ENCODE measurements at regions not wholly inside any gene's neighbourhood (a gene's known extent, or its start where the extent isn't known, plus 50 kb on each side); places are given as distances from the start of the nearest gene placed in this dataset.

GRCh38 chr12:13801543-13801942 is 179.9 kb downstream of the GRIN2B start:
- TF ChIP-seq, protein P1, sequence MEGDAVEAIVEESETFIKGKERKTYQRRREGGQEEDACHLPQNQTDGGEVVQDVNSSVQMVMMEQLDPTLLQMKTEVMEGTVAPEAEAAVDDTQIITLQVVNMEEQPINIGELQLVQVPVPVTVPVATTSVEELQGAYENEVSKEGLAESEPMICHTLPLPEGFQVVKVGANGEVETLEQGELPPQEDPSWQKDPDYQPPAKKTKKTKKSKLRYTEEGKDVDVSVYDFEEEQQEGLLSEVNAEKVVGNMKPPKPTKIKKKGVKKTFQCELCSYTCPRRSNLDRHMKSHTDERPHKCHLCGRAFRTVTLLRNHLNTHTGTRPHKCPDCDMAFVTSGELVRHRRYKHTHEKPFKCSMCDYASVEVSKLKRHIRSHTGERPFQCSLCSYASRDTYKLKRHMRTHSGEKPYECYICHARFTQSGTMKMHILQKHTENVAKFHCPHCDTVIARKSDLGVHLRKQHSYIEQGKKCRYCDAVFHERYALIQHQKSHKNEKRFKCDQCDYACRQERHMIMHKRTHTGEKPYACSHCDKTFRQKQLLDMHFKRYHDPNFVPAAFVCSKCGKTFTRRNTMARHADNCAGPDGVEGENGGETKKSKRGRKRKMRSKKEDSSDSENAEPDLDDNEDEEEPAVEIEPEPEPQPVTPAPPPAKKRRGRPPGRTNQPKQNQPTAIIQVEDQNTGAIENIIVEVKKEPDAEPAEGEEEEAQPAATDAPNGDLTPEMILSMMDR (IDR thresholded peaks at IDR 0.05), result no peak
- H3K27me3 ChIP-seq, result peaks cover 0 to 11% (median 0%) of the 10 kb centered on the region in 7 donors
- WGBS, 2 donors, result 64 to 74% methylated on average over 3 of the region's 3 CpGs
- H3K9me3 ChIP-seq, result no peaks in the 10 kb centered on the region
- H3K4me1 ChIP-seq, result no peaks in the 10 kb centered on the region
- H3K4me3 ChIP-seq, result no peak overlapping the region
- H3K27ac ChIP-seq, result no peak overlapping the region
- H3K36me3 ChIP-seq, result no peaks in the 10 kb centered on the region
- intact Hi-C loops (cut with DNase I), result no loop called here
- no peak for DNase-seq
- no peak for ATAC-seq

GRCh38 chr12:13799574-13799973 is 181.8 kb downstream of the GRIN2B start:
- intact Hi-C loops (cut with DNase I), result no loop called here
- H3K27ac ChIP-seq, result no peak overlapping the region
- no peaks in the 10 kb centered on the region for H3K4me1 ChIP-seq
- ATAC-seq (no peak), DNase-seq (no peak)
- no peaks in the 10 kb centered on the region for H3K9me3 ChIP-seq
- H3K27me3 ChIP-seq, result no peaks in the 10 kb centered on the region
- H3K4me3 ChIP-seq, result no peak overlapping the region
- WGBS, 2 donors, result 33 to 34% methylated on average over 3 of the region's 3 CpGs
- H3K36me3 ChIP-seq, result no peaks in the 10 kb centered on the region
- TF ChIP-seq, protein P1 (IDR thresholded peaks at IDR 0.05), result no peak

- Histone ChIP-seq H3K9me3 (no peaks in the 10 kb centered on the region), H3K4me1 (no peaks in the 10 kb centered on the region), H3K36me3 (no peaks in the 10 kb centered on the region), H3K4me3 (no peak overlapping the region), H3K27ac (no peak overlapping the region), H3K27me3 (no peaks in the 10 kb centered on the region)
- ATAC-seq, result no peak
- TF ChIP-seq, protein P1 (IDR thresholded peaks at IDR 0.05), result no peak
- no peak for DNase-seq
- intact Hi-C loops (cut with DNase I), result no loop called here
These were observed 183.2 kb downstream of the GRIN2B start for GRCh38 chr12:13798162-13798561.

DNA sequence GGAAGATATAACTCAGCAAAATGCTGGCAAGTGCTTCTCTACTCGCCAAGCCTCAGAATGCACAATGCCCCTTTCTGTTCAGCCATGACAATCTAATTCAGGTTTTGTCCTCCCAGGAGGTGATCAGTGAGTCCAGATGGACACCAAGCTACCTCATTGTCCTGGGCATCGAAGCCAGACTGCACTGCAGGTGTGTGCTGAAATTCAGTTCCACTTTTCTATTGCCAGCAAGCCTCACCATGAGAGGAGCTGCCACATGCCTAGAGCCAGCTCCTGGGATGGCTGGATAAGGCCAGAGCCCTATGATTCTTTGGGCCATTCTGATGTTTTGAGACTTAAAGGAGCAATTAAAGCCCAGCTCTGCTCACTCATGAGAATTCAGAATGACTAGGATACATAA is 186.7 kb downstream of the GRIN2B start:
- no peak for ATAC-seq
- Histone ChIP-seq H3K27ac (no peak overlapping the region), H3K4me1 (no peaks in the 10 kb centered on the region), H3K4me3 (no peak overlapping the region), H3K9me3 (no peaks in the 10 kb centered on the region), H3K36me3 (no peaks in the 10 kb centered on the region), H3K27me3 (no peaks in the 10 kb centered on the region)
- intact Hi-C loops (cut with DNase I), result no loop called here
- 80 to 85% methylated on average over 2 of the region's 2 CpGs for WGBS, 2 donors
- no peak for DNase-seq
- TF ChIP-seq, protein P1 (IDR thresholded peaks at IDR 0.05), result no peak

GRCh38 chr12:13790317-13790716 is 191.1 kb downstream of the GRIN2B start:
- Histone ChIP-seq H3K36me3 (no peaks in the 10 kb centered on the region), H3K4me3 (no peak overlapping the region), H3K27ac (no peak overlapping the region), H3K27me3 (peaks cover 0 to 4% (median 0%) of the 10 kb centered on the region in 7 donors), H3K4me1 (no peaks in the 10 kb centered on the region), H3K9me3 (no peaks in the 10 kb centered on the region)
- ATAC-seq (no peak), DNase-seq (no peak)
- 76% methylated on average over 1 of the region's 1 CpG for WGBS, 2 donors
- TF ChIP-seq, protein P1 (IDR thresholded peaks at IDR 0.05), result no peak
- intact Hi-C loops (cut with DNase I), result no loop called here
